GM08714 (cell line): ENCODE measurements at regions not wholly inside any gene's neighbourhood (a gene's known extent, or its start where the extent isn't known, plus 50 kb on each side); places are given as distances from the start of the nearest gene placed in this dataset.

Experiments
- H3K4me3 ChIP-seq: fragments of 200-500 bp; sonication (Bioruptor generic); 2 replicates; pipeline ENCODE4 v1.5.1; 2014; ENCODE audit warnings: mild to moderate bottlenecking, low read length, inconsistent platforms
- ZNF274 ChIP-seq: IDR thresholded peaks from 2 replicates; pipeline ENCODE4 v1.6.1; 2012; ENCODE audit warnings: mild to moderate bottlenecking, low read depth, low read length

DNA sequence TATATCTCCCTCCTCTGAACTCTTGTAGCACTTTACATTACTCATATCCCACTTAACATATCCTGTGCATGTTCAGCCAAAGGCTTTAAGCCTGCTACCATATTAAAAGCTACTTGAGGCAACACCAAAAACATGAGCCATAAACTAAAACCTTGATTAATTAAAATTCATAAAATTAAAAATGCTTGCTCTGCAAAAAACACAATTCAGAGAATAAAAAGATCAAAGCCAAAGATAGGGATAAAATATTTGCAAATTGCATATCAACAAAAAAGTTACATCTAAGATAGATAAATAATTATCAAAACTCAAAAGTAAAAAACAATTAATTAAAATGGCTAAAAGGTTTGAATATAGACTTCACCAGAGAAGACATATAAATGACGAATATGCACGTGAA lies 495.4 kb upstream of the PIK3C3 start:
- H3K4me3 ChIP-seq: no peak overlapping the region
- TF ChIP-seq ZNF274: no peak

DNA sequence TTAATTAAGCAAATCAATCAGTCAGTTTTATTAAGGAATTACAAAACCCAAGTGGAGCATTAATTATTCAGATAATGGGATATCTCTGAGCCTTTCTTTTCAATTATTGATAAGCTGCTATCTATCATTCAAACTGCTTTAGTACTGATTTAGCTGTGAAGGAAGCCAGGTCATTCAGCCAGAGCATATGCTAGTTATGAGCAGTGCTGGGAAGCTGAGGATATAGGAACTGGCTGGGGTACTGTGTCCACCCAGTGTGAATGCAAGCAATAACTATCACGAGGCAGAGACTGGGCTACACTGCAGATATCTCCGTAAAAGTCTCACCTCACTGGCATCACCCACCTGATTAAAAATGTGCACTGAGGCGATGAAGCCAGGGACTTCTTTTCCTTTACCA lies 496.7 kb upstream of the PIK3C3 start:
- H3K4me3 ChIP-seq: no peak overlapping the region
- no peak for TF ChIP-seq ZNF274

GRCh38 chr18:41457765-41458326 lies 497.2 kb upstream of the PIK3C3 start:
- H3K4me3 ChIP-seq: no peak overlapping the region
- TF ChIP-seq ZNF274: no peak

GRCh38 chr18:41456831-41457230 lies 498.2 kb upstream of the PIK3C3 start:
- no peak overlapping the region for H3K4me3 ChIP-seq
- TF ChIP-seq ZNF274: no peak

- no peak overlapping the region for H3K4me3 ChIP-seq
- TF ChIP-seq ZNF274: no peak
Measured at GRCh38 chr18:41449612-41450011, 505.4 kb upstream of the PIK3C3 start.

DNA sequence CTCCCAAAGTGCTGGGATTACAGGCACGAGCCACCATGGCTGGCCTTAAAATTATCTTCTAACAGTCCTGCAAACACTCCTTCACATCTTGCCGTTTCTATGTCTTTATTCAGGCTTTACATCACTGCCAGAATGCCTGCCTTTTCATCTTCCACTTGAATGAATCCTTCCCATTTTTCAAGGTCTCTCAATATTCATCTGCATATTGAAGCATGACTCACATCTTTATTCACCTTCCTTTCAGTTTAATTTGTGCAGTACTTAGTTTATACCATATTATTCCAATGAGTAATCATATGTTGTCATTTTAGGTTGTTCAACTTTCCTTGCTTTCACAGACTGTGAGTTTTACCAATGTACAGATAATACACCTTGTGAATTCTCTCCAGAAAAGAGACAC lies 510.1 kb upstream of the PIK3C3 start:
- TF ChIP-seq ZNF274: no peak
- H3K4me3 ChIP-seq: no peak overlapping the region

- TF ChIP-seq ZNF274: no peak
- no peak overlapping the region for H3K4me3 ChIP-seq
Measured at GRCh38 chr18:41436772-41437171, 518.3 kb upstream of the PIK3C3 start.

GRCh38 chr18:41418598-41418997 lies 536.4 kb upstream of the PIK3C3 start:
- TF ChIP-seq ZNF274: no peak
- no peak overlapping the region for H3K4me3 ChIP-seq

DNA sequence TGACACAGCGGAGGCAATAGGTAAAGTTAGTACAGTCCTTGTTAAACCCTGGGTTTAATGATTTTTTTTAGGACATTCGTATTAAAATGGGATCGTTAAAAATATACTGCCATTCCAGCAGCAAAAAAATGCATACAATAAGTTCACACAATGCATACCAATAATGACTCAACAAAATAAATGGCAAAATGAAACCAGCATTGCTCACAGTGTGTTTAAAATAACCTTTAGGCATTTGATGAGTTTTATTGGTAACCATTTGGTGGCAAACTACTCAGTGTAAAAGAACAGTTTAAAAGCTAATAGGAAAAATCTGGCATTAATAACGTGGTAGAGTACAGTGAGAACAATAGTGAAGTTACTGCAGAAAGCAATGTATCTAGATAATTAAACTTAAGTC lies 539.0 kb upstream of the PIK3C3 start:
- no peak overlapping the region for H3K4me3 ChIP-seq
- TF ChIP-seq ZNF274: no peak

DNA sequence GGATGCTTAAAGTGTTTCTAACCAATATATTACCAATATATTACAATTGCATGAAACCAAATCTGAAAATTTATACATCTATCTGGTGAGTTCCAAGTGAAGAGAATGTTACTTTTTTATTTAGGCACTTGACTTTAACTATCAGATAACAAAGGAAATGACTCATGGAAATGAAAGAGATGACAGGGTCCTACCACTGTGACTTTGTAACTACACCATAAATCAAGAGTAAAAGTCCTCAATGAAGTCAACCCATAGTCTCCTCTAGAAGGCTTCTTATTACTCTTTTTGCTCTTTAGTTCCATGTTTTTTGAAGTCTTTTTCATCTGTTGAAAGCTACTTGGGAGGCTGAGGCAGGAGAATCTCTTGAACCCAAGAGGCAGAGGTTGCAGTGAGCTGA lies 545.0 kb upstream of the PIK3C3 start:
- no peak for TF ChIP-seq ZNF274
- no peak overlapping the region for H3K4me3 ChIP-seq

GRCh38 chr18:41406834-41407233 lies 548.2 kb upstream of the PIK3C3 start:
- no peak for TF ChIP-seq ZNF274

GRCh38 chr18:41396861-41397260 lies 558.2 kb upstream of the PIK3C3 start:
- no peak for TF ChIP-seq ZNF274

More at GRCh38 chr18:41406834-41407233, 548.2 kb upstream of the PIK3C3 start:
- no peak overlapping the region for H3K4me3 ChIP-seq

GRCh38 chr18:41396211-41396610 lies 558.8 kb upstream of the PIK3C3 start:
- no peak overlapping the region for H3K4me3 ChIP-seq
- TF ChIP-seq ZNF274: no peak

More at GRCh38 chr18:41396861-41397260, 558.2 kb upstream of the PIK3C3 start:
- no peak overlapping the region for H3K4me3 ChIP-seq

DNA sequence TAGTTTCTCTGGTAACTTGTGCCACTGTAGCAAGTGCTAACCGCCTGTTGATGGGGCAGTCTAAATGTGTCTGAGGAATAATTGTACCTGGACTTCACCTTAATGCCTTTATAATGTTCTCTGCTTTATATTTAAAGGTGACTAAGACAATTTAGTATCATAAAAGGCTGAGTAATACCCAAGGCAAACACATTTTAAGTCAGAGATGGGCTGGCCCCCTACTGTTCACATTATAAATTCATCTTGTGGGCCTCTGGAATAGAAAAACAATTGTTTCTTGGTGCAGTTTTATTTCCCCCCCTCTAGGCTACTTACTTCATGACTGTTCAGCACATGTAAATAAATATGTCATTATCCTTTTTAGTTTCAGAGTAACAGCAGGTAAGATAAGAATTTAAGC lies 559.3 kb upstream of the PIK3C3 start:
- H3K4me3 ChIP-seq: no peak overlapping the region
- no peak for TF ChIP-seq ZNF274

DNA sequence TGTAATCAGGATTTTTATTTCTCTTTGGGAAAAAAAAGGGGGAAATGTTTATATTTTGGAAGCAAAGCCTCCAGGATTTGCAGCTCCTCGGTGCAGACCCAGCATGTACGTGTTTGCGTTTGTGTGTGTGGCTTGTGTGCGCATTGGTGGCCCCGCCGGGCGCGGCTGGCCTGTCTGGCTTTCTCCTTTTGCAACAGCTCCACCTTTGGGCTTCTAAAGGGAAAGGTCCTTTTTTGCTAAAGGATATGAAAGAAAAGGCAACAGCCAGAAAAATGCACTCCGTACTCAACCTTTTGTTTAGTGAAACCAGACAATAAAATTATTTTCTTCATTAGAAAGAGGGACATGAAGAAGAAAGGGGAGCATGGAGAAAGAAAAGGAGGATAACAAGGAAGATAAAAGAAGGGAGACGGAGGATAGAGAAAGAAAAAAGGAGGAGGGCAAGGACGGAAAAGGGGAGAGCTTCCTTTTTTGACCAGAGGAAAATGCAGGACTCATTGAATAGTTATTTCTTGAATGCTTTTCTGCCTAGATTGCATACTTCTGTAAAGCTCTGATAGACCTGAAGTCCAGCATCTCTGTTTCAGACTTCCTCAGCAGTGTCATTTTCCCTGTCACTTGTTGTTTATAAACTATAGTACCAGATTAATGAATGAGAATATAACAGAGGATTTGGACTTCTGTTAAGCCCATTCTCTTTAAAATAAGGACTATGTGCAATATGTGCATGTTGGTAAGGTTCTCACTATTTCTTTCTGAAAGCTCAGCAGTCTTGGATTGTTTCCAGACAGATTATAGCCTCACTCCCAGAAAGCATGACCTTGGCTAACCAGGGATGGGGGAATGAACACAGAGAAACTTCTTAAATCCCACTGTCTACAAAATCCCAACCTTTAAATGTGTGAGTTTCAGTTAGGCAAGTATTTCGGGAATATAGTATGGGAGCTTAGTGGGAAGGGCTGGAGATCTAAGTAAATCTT lies 563.1 kb upstream of the PIK3C3 start:
- no peak for TF ChIP-seq ZNF274
- no peak overlapping the region for H3K4me3 ChIP-seq

DNA sequence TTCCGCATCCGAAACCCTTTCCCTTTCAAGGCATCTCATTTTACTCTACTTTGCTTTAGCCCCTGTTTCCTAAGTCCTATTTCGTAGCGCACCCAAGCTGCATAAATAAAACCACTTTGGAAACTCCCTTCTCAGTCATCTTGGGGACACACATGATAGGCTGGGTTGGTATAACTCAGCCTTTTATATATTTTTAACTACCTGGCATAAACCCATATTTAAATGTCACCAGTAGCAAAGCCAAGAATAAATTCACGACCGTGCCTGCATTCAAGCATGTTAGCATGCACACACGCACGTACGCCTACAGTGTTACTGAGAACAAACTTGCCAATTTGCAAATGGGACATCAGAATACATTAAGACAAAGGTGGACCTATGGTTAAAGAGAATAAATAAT lies 564.7 kb upstream of the PIK3C3 start:
- TF ChIP-seq ZNF274: no peak
- H3K4me3 ChIP-seq: no peak overlapping the region
